ENCODE measurements at regions not wholly inside any gene's neighbourhood (a gene's known extent, or its start where the extent isn't known, plus 50 kb on each side); places are given as distances from the start of the nearest gene placed in this dataset.

DNA sequence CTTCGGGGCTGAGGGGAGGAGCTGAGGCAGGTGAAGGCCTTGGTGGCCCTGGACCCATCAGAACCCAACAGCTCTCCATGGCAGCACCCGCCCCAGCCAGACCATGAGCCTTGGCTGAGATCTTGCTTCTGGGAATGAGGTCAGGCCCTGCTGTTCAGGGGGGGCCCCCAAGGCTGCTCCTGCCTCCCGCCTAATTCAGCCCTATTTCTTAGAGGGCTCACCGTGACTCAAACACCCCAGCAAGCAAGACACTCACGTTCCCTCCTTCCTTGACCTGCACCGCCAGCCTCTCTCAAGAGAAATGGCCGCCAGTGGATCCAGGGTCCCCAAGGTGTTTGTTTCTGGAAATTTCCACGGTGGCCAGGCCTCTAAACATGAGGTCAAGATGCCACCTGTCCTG lies 61.4 kb upstream of the PPP1R26 start:
- Histone ChIP-seq H3K27ac (ENCODE audit: low read depth, low read length) (no peak overlapping the region), H4K12ac (ENCODE audit: low read depth, low read length) (no peak overlapping the region), H3K79me2 (ENCODE audit: control insufficient read depth, insufficient read depth, low read length, poor library complexity) (no peaks in the 10 kb centered on the region), H2AFZ (ENCODE audit: insufficient read depth, low read length, poor library complexity) (no peak overlapping the region), H3K23ac (ENCODE audit: low read length) (no peak overlapping the region), H3K4me3 (ENCODE audit: low read depth, low read length) (no peak overlapping the region), H3K14ac (ENCODE audit: low read length) (no peak overlapping the region), H3K18ac (ENCODE audit: low read length) (no peak overlapping the region), H2BK120ac (ENCODE audit: insufficient read depth, low read length, poor library complexity) (no peak overlapping the region), H2AK5ac (ENCODE audit: low read length) (no peak overlapping the region), H3K4me1 (ENCODE audit: control insufficient read depth in 1 of 2, insufficient read depth in 2 of 2, low read length in 2 of 2) (no peaks in the 10 kb centered on the region), H3K79me1 (ENCODE audit: low read length) (no peaks in the 10 kb centered on the region), H4K8ac (ENCODE audit: low read depth, low read length) (no peak overlapping the region), H3K9ac (ENCODE audit: low read length) (no peak overlapping the region), H2BK5ac (ENCODE audit: low read depth, low read length, poor library complexity) (no peak overlapping the region), H3K9me3 (ENCODE audit: insufficient read depth, low read depth, low read length) (no peaks in the 10 kb centered on the region), H3K36me3 (ENCODE audit: control insufficient read depth in 1 of 2, insufficient read depth in 2 of 2, low read length in 2 of 2) (no peaks in the 10 kb centered on the region), H3K27me3 (ENCODE audit: insufficient read depth, low read length) (no peaks in the 10 kb centered on the region), H3K4me2 (ENCODE audit: low read length) (no peak overlapping the region), H3K4ac (ENCODE audit: low read depth, low read length) (no peak overlapping the region), H2BK12ac (ENCODE audit: low read length) (no peak overlapping the region), H4K91ac (ENCODE audit: low read depth, low read length) (no peak overlapping the region)
- no CpG with 5 or more reads among the region's 8 CpGs for WGBS (ENCODE audit: extremely low coverage, insufficient coverage, insufficient read length)
- no peak for DNase-seq

DNA sequence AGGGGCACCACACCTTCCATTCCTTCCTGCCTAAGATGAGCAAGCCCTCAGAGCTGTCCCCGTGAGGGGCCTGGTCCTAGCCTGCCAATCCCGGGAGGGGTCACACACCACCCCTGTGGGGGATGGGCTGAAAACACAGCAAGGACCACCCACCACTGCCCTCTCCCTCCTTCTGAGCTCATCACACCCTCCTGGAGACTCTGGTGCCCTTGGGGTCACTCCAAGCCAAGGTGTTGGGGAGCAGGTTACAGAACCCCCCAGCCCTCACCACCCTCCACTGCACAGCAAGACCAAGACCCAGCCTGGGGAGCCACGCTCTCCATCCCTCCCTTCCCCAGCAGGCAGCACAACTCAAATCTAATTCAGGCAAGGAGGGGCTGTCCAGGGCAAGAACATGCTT lies 60.5 kb upstream of the PPP1R26 start:
- Histone ChIP-seq H3K9me3 (ENCODE audit: insufficient read depth, low read depth, low read length) (peaks cover 2% of the 10 kb centered on the region), H3K4me1 (ENCODE audit: control insufficient read depth in 1 of 2, insufficient read depth in 2 of 2, low read length in 2 of 2) (no peaks in the 10 kb centered on the region), H3K36me3 (ENCODE audit: control insufficient read depth in 1 of 2, insufficient read depth in 2 of 2, low read length in 2 of 2) (no peaks in the 10 kb centered on the region), H2BK12ac (ENCODE audit: low read length) (no peak overlapping the region), H3K4me3 (ENCODE audit: low read depth, low read length) (no peak overlapping the region), H3K27ac (ENCODE audit: low read depth, low read length) (no peak overlapping the region), H4K12ac (ENCODE audit: low read depth, low read length) (no peak overlapping the region), H2AFZ (ENCODE audit: insufficient read depth, low read length, poor library complexity) (no peak overlapping the region), H3K9ac (ENCODE audit: low read length) (no peak overlapping the region), H3K23ac (ENCODE audit: low read length) (no peak overlapping the region), H4K8ac (ENCODE audit: low read depth, low read length) (no peak overlapping the region), H4K91ac (ENCODE audit: low read depth, low read length) (no peak overlapping the region), H3K27me3 (ENCODE audit: insufficient read depth, low read length) (no peaks in the 10 kb centered on the region), H3K18ac (ENCODE audit: low read length) (no peak overlapping the region), H2AK5ac (ENCODE audit: low read length) (no peak overlapping the region), H3K79me2 (ENCODE audit: control insufficient read depth, insufficient read depth, low read length, poor library complexity) (no peaks in the 10 kb centered on the region), H3K14ac (ENCODE audit: low read length) (no peak overlapping the region), H3K4me2 (ENCODE audit: low read length) (no peak overlapping the region), H2BK5ac (ENCODE audit: low read depth, low read length, poor library complexity) (no peak overlapping the region), H3K79me1 (ENCODE audit: low read length) (no peaks in the 10 kb centered on the region), H3K4ac (ENCODE audit: low read depth, low read length) (no peak overlapping the region), H2BK120ac (ENCODE audit: insufficient read depth, low read length, poor library complexity) (no peak overlapping the region)
- DNase-seq = no peak
- WGBS (ENCODE audit: extremely low coverage, insufficient coverage, insufficient read length) = no CpG with 5 or more reads among the region's 3 CpGs

DNA sequence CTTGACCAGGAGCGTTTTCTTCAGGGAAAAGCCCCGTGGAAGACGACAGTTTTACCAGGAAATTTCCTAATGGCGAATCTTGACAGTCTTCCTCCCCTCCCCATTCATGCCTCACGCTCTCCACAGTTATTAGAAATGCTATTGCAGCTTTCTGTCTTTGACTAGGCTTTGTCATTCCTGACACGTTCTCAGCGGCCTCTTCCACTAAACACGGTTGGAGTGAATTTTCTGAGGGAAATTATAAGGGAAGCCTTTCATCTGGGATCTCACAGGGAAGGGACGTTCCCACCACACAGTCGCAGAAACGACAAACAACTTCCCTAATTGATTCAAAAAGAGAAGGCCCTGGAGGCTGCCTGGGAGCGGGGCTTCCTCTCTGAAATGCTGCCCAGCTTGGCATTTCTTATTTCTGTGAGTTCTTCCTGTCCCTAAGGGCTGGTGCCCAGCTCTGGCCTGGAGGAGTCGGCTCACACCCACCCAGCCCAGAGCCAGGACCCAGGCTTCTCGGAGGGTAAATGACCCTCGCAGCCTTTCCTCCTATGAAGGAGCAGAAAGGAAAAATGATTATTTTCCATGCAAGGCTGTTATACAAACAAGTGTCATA lies 57.1 kb upstream of the PPP1R26 start:
- H3K79me1 ChIP-seq (ENCODE audit: low read length) = no peaks in the 10 kb centered on the region
- no CpG with 5 or more reads among the region's 15 CpGs for WGBS (ENCODE audit: extremely low coverage, insufficient coverage, insufficient read length)
- no peak overlapping the region for H4K12ac ChIP-seq (ENCODE audit: low read depth, low read length)
- peaks cover 5% of the 10 kb centered on the region for H3K9me3 ChIP-seq (ENCODE audit: insufficient read depth, low read depth, low read length)
- H3K18ac ChIP-seq (ENCODE audit: low read length) = no peak overlapping the region
- H2BK5ac ChIP-seq (ENCODE audit: low read depth, low read length, poor library complexity) = no peak overlapping the region
- no peaks in the 10 kb centered on the region for H3K27me3 ChIP-seq (ENCODE audit: insufficient read depth, low read length)
- no peak overlapping the region for H2AFZ ChIP-seq (ENCODE audit: insufficient read depth, low read length, poor library complexity)
- H3K23ac ChIP-seq (ENCODE audit: low read length) = no peak overlapping the region
- no peak overlapping the region for H3K4me2 ChIP-seq (ENCODE audit: low read length)
- no peak overlapping the region for H3K14ac ChIP-seq (ENCODE audit: low read length)
- no peaks in the 10 kb centered on the region for H3K4me1 ChIP-seq (ENCODE audit: control insufficient read depth in 1 of 2, insufficient read depth in 2 of 2, low read length in 2 of 2)
- H2BK120ac ChIP-seq (ENCODE audit: insufficient read depth, low read length, poor library complexity) = no peak overlapping the region
- no peak overlapping the region for H2AK5ac ChIP-seq (ENCODE audit: low read length)
- no peak overlapping the region for H3K27ac ChIP-seq (ENCODE audit: low read depth, low read length)
- DNase-seq = no peak
- H2BK12ac ChIP-seq (ENCODE audit: low read length) = no peak overlapping the region
- no peaks in the 10 kb centered on the region for H3K79me2 ChIP-seq (ENCODE audit: control insufficient read depth, insufficient read depth, low read length, poor library complexity)
- H4K91ac ChIP-seq (ENCODE audit: low read depth, low read length) = no peak overlapping the region
- no peak overlapping the region for H3K4ac ChIP-seq (ENCODE audit: low read depth, low read length)
- H3K4me3 ChIP-seq (ENCODE audit: low read depth, low read length) = no peak overlapping the region
- H3K9ac ChIP-seq (ENCODE audit: low read length) = no peak overlapping the region
- H3K36me3 ChIP-seq (ENCODE audit: control insufficient read depth in 1 of 2, insufficient read depth in 2 of 2, low read length in 2 of 2) = no peaks in the 10 kb centered on the region
- H4K8ac ChIP-seq (ENCODE audit: low read depth, low read length) = no peak overlapping the region

DNA sequence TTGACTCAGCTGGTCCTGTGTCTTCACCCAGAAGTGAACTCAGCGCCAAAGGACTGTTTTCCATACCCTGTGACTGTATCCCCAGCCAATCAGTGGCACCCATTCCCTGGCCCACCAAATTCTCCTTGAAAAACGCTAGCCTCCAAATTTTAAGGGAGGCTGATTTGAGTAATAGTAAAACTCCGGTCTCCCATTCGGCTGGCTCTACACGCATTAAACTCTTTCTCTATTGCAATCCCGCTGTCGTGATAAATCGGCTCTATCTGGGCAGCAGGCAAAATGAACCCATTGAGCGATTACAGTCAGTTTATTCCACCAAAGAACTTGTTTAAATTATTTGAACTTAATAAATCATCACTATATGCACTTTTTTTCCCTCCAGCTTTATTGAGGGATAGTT lies 55.9 kb upstream of the PPP1R26 start:
- Histone ChIP-seq H2BK5ac (ENCODE audit: low read depth, low read length, poor library complexity) (no peak overlapping the region), H4K8ac (ENCODE audit: low read depth, low read length) (no peak overlapping the region), H3K27ac (ENCODE audit: low read depth, low read length) (no peak overlapping the region), H3K14ac (ENCODE audit: low read length) (no peak overlapping the region), H3K4me1 (ENCODE audit: control insufficient read depth in 1 of 2, insufficient read depth in 2 of 2, low read length in 2 of 2) (no peaks in the 10 kb centered on the region), H3K79me1 (ENCODE audit: low read length) (no peaks in the 10 kb centered on the region), H2AK5ac (ENCODE audit: low read length) (no peak overlapping the region), H3K9me3 (ENCODE audit: insufficient read depth, low read depth, low read length) (peaks cover 5% of the 10 kb centered on the region), H2BK12ac (ENCODE audit: low read length) (no peak overlapping the region), H3K27me3 (ENCODE audit: insufficient read depth, low read length) (no peaks in the 10 kb centered on the region), H3K79me2 (ENCODE audit: control insufficient read depth, insufficient read depth, low read length, poor library complexity) (no peaks in the 10 kb centered on the region), H3K4me2 (ENCODE audit: low read length) (no peak overlapping the region), H3K4me3 (ENCODE audit: low read depth, low read length) (no peak overlapping the region), H3K9ac (ENCODE audit: low read length) (no peak overlapping the region), H3K4ac (ENCODE audit: low read depth, low read length) (no peak overlapping the region), H4K91ac (ENCODE audit: low read depth, low read length) (no peak overlapping the region), H2BK120ac (ENCODE audit: insufficient read depth, low read length, poor library complexity) (no peak overlapping the region), H3K18ac (ENCODE audit: low read length) (no peak overlapping the region), H3K23ac (ENCODE audit: low read length) (no peak overlapping the region), H4K12ac (ENCODE audit: low read depth, low read length) (no peak overlapping the region), H2AFZ (ENCODE audit: insufficient read depth, low read length, poor library complexity) (no peak overlapping the region), H3K36me3 (ENCODE audit: control insufficient read depth in 1 of 2, insufficient read depth in 2 of 2, low read length in 2 of 2) (no peaks in the 10 kb centered on the region)
- no CpG with 5 or more reads among the region's 9 CpGs for WGBS (ENCODE audit: extremely low coverage, insufficient coverage, insufficient read length)
- no peak for DNase-seq

All from trophoblast cell (in vitro differentiated cells and primary cell).